AG08395 (cell line): ENCODE measurements at regions not wholly inside any gene's neighbourhood (a gene's known extent, or its start where the extent isn't known, plus 50 kb on each side); places are given as distances from the start of the nearest gene placed in this dataset.

ENCODE experiments used
- DNase-seq: peaks from one replicate; pipeline ENCODE4 v3.0.0; 2012; ENCODE audit warnings: mixed read lengths, low spot score

- peak; percentile 80 for DNase-seq
Observed at GRCh38 chr1:68331117-68331865, 99.0 kb upstream of the WLS start.

GRCh38 chr1:68330391-68330790 lies 98.1 kb upstream of the WLS start:
- no peak for DNase-seq

DNA sequence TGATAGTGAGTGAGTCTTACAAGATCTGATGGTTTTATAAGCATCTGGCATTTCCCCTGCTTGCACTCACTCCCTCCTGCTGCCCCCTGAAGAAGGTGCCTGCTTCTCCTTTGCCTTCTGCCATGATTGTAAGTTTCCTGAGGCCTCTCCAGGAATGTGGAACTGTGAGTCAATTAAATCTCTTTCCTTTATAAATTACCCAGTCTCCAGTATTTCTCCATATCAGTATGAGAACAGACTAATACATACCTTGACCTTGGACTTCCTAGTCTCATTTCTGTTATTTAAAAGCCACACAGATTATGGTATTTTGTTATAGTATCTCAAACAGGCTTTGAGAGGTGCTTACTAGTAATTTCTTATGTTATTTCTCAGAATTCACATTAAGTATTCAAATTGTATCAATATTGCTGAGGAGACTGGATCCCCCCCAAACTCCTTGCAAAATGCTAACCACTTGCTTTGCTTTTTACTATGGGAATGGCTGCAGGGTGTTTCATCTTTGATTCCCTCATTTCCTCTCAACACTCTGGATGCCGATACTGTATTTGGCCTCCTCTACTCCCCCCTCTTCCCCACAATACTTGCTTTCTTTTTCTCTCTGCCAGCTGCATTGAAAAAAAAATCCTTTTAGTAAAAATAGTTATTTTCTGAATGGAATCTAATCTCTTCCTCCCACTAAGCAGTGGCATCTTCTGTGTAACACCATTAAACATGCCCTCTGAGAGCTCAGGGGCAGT lies 96.9 kb upstream of the WLS start:
- DNase-seq = no peak

DNA sequence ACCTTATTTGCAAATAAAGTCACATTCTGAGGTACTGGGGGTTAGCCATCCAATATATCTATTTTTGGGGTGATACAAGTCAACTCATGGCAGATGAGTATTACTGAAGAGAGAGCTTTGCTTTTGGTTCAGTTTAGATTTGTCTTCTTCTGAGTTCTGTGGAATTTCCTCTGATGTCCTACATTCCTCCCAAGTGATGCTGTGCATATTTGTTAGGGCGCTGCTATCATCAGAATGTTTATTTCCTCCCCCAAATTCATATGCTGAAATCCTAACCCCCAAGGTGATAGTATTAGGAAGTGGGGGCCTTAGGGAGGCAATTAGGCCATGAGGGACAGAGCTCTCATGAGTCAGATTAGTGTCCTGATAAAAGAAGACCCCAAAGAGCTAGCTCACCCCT lies 96.2 kb upstream of the WLS start:
- DNase-seq = peak; percentile 20

- no peak for DNase-seq
Observed at GRCh38 chr1:68327414-68327813, 95.1 kb upstream of the WLS start.

GRCh38 chr1:68326481-68326880 lies 94.2 kb upstream of the WLS start:
- no peak for DNase-seq

DNA sequence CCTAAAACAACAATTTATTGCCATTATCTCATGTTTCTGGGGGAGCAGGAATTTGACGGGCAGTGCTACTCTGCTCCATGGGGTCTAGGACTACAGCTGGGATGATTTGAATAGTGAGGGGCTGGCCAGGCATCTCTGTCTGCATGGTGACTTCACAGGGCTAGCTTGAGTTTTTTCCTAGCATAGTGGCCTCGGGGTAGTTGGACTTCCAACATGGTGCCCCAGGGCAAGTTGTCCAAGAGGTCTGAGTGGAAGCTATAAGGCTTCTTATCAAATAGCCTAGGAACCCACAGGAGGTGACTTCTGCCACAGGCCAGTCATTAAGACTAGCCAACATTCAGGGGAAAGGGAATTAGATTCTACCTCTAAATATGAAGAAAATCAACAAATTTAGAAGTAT lies 92.0 kb upstream of the WLS start:
- no peak for DNase-seq

GRCh38 chr1:68322837-68323687 lies 90.7 kb upstream of the WLS start:
- peak; percentile 67 for DNase-seq

DNA sequence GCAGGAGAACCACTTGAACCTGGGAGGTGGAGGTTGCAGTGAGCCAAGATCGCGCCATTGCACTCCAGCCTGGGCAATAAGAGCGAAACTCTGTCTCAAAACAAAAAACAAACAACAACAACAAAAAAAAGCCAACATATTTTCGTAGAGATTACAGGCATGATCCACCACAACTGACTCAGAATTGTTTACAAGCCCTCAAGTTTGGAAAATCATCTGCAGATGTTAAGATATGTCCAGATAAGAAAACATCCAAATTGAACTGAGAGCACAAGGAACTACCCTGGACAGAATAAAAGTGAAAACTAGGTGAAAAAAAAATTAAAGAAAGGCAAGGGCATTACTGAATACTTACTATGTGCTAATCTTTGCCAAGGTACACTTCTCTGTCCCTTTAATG lies 89.8 kb upstream of the WLS start:
- DNase-seq = no peak

DNA sequence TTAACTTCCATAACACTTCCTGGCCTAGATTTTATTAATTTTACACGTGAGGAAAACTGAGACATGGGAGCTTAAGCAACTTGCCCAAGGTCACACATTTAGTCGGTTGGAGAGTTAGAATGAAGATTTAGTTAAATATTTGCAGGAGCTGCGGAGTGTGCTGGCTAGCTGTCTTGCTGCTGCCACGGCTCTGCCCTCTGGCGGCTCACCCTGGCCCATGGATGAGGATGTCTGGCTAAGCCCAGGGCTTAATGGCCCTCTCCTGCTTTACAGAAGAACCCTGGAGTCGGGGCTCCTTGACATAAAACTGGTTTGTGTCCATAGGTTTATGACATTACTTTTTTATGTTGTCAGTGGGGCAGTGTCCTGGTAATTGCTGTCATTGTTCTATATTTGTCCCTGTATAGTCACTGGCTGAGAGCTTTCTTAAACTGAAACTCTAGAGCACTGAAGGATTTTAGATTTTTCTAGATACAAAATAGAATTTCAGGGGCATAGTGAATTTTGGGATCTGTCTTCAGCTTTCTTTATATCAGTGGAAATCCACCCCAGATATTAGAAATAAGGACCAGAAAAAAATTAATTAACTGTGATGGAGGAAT lies 88.9 kb upstream of the WLS start:
- peak; percentile 47 for DNase-seq

DNA sequence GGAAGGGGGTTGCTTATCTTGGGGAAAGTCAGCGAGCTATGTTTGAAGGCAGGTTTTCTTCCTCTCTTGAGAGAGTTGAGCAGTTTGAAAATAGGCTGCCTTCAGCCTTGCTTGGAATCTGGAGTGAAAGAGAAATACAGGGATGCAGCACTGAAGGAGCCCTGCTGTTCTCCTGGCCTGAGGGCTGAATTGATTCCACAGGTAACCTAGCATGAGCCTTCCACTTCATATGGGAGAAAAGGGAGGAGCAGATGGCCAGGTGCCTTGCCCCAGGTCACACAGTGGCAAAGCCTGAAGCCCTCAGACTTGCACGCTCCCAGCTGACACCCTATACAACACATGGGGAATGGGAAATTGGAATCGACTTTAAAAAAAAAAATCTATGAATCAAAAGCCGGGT lies 88.0 kb upstream of the WLS start:
- no peak for DNase-seq

GRCh38 chr1:68319907-68320306 lies 87.6 kb upstream of the WLS start:
- no peak for DNase-seq

GRCh38 chr1:68317543-68317942 lies 85.2 kb upstream of the WLS start:
- no peak for DNase-seq

- DNase-seq = no peak
Observed at GRCh38 chr1:68314151-68314780, 81.9 kb upstream of the WLS start.

DNA sequence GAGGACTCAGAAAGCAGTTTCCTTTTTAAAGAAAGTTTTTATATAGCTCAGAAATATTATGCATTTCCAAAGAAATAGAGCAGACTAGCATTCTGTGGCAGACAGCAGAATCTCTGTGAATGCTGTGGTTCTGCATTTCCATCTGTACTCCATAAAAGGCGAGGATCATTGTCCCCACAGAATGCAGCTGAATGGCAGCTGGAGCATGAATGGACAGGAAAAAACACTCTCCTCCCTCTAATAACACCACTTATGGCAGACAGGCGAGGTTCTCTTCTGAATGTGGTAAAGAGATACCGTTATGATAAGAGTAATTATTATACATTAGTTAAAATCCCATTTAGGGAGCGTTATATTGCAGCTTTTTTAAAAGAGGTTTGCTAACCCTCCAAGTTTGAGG lies 81.4 kb upstream of the WLS start:
- DNase-seq = no peak

DNA sequence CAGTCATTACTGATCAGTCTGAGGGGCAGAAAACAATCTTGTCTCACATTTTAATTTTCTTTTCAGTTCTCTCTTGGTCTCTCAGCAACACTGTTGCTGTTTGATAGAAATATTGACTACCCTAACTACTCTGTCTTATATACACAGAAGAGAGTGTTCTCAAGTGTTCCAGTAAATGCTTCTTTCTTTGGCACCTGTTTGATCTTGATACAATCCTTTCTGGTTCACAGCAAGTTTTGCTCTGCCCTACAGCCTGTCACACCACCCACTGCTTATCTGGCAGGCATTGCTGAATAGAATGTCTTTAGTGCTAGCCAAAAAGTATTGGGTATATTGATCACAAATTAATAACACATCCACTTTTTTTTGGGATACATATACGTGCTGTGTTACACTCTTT lies 75.7 kb upstream of the WLS start:
- no peak for DNase-seq

DNA sequence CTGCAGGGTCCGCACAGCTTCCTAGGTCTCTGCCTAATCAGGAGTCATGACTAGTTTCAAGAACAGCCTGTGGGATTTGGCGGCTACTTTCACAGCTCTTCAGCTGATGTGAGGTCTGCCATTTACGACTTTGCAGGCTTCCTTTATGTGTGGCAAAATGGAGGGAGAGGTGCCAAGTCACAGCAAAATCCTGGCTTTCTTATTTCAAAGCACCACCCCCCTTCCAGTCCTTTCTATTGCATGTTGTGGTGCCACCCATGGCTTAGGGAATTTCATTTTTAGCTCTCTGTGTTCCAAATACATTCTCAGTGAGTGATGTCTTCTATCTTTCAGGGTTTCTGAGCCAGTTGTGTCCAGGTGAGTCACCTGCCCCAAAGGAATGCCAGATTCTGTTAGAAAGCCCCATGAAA lies 75.1 kb upstream of the WLS start:
- no peak for DNase-seq

GRCh38 chr1:68301471-68302001 lies 69.2 kb upstream of the WLS start:
- DNase-seq = no peak

- no peak for DNase-seq
Observed at GRCh38 chr1:68294367-68295066, 62.2 kb upstream of the WLS start.

DNA sequence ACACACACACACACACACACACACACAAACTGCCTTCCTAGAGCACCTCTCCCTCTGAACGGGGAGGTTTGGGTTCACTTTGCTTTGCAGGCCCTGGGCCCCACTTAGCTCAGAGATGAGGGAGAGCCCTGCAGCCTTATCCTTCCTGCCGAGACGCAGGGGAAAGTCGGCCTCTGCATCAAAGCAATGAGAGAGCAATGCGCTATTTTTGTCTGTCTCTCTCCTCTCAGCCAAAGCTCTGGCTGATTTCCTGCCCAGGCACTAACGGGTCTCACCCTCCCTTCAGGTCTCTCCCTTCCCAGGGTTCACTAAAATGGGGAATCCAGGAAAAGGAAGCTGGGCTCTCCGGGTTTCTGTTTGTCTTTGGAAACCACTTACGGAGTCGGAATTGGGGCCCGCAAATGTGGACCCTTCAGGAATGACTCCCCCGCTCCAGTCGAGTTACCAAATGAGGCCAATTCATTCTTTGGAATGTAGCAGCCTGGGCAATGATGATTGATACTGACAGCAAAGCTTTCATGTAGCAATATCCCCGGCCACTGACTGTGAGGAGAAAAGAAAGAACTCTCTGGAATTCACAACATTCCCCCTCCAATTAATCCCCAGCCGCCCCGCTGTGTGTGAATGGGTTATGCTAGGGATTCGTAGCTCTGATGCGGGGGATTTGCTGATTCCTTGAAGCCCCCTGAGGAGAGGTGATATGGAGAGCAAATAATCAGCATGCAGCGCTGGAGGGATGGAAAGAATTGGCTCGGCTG lies 61.5 kb upstream of the WLS start:
- no peak for DNase-seq
